H1 (cell line): ENCODE measurements at regions not wholly inside any gene's neighbourhood (a gene's known extent, or its start where the extent isn't known, plus 50 kb on each side); places are given as distances from the start of the nearest gene placed in this dataset.

Experiments
- BCL11A ChIP-seq, 2 experiments: IDR thresholded peaks; one replicate each; pipeline ENCODE4 v1.6.1; 2011; ENCODE audit warnings: low read depth in 2 of 2, low read length in 2 of 2, mild to moderate bottlenecking in 2 of 2
- CHD7 ChIP-seq: fragments of 300-600 bp; sonication (generic); IDR thresholded peaks from 2 replicates; pipeline ENCODE4 v1.7.1; 2012; ENCODE audit warnings: low read length, moderate library complexity, mild to moderate bottlenecking, inconsistent platforms; ENCODE audit not compliant: insufficient replicate concordance
- EZH2 ChIP-seq: fragments of 200-600 bp; sonication (generic); IDR thresholded peaks from 2 replicates; pipeline ENCODE4 v1.7.1; 2012; ENCODE audit warnings: low read depth, mild to moderate bottlenecking, moderate library complexity, low read length, inconsistent platforms; ENCODE audit not compliant: severe bottlenecking
- SIRT6 ChIP-seq: IDR thresholded peaks from one replicate; pipeline ENCODE4 v1.7.1; 2012; ENCODE audit warnings: low read length, inconsistent platforms

- TF ChIP-seq CHD7 = no peak
- TF ChIP-seq SIRT6 = no peak
- no peak for TF ChIP-seq EZH2
- TF ChIP-seq BCL11A (IDR thresholded peaks at IDR 0.05; ENCODE audit: low read depth in 2 of 2, low read length in 2 of 2) = no peak
Observed at GRCh38 chr20:24406750-24407149, 62.7 kb upstream of the SYNDIG1 start (continued).
